Fibroblast of lung (primary cell): ENCODE measurements at regions not wholly inside any gene's neighbourhood (a gene's known extent, or its start where the extent isn't known, plus 50 kb on each side); places are given as distances from the start of the nearest gene placed in this dataset.

Experiments used
- CTCF ChIP-seq, 2 donors: IDR thresholded peaks in 1 of 2; conservative IDR thresholded peaks in 1 of 2; 1 replicate in 1 of 2; 2 replicates in 1 of 2; pipeline ENCODE4 v1.5.1; 2011 to 2012; ENCODE audit warnings: low read length in 2 of 2, control low read depth in 1 of 2, inconsistent platforms in 1 of 2, low read depth in 1 of 2, mild to moderate bottlenecking in 1 of 2
- EZH2 ChIP-seq: IDR thresholded peaks from 2 replicates; pipeline ENCODE4 v1.5.1; 2012; ENCODE audit warnings: low read length, control low read depth, mild to moderate bottlenecking; ENCODE audit errors: missing control alignments

GRCh38 chr1:65679773-65680172 lies 112.9 kb upstream of the PDE4B start:
- TF ChIP-seq CTCF (conservative IDR thresholded peaks at IDR 0.05 in 1 of 2, IDR thresholded peaks at IDR 0.05 in 1 of 2; ENCODE audit: low read depth in 1 of 2, low read length in 2 of 2): no peak
- no peak for TF ChIP-seq EZH2
